NCI-H2107 treated with DMSO at 0.1 percent for 48 hours (cell line): ENCODE measurements at regions not wholly inside any gene's neighbourhood (a gene's known extent, or its start where the extent isn't known, plus 50 kb on each side); places are given as distances from the start of the nearest gene placed in this dataset.
"Not testable (repeated sequence)": the region's sequence is repeated elsewhere in the genome, so short reads cannot be mapped to it uniquely, and the experiment has no call there.

Experiments used
- DNase-seq: peaks from one replicate; lab custom pipeline; 2025; ENCODE audit not compliant: unreplicated experiment; lab: John Stamatoyannopoulos, UW

DNA sequence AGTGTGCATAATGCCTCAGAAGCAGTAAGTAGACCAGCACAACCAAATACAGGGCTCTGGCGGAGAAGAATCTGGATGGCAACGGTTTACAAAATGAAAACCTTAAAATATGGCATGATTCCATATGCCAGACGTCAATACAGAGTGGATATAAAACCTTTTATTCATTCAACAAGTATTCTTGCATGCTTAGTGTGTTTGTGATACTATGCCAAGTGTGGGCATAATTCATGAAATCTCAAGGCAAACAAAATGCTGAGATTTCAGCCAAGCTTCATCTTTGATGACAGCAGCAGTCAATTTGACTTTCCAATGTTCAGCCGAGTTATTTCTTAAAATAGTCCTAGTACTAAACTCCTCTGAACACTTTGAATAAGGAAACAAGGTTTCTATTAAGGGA, 119.4 kb downstream of the CD24 start:
- DNase-seq, result no peak

DNA sequence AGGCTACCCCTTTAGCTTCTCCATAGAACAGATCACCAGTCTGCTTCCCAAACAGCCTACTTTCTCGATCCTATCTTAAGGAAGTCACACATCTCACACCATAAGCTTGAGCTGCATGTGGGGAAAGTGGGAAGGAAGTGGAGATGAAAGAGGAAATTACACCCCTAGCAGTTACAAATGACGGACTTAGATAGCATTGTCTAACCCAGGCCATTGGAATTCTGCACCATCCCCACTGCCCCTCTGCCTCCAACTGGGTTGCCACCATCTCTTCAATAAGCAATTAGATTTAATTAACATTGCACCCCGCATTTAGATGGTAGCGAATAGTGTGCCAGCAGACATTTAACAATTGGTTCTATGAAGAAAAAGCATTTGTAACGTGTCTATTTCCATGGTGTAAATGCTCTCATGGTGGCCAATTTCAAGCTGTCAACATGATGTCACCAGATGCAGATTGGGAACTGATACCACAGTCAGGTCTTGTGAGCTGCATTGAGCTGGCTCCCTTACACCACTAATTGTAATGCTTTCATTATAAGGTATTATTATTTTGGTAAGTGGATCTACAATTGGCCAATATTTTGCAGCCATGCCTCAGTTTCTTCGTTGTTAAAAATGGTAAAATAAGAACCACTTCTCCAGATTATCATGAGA, 124.7 kb downstream of the CD24 start:
- no peak for DNase-seq

DNA sequence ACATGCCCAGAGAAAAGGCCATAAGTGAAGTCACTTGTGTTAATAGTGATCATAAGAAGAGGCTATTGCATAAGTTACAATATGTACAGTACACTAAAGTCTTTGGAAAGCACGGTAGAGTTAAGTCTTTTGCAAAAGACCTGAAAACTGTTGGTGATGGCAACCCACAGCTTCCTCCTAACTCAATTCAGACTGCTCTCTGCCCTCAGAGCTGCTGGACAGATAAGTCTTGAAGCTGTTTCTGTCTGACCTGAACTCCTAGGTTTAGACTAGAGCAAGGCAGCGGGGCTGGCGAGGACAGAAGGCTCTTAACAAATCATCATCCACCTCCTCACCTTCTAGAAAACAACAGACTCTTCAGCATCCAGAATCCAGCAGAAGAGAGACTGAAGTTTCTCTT, 125.4 kb downstream of the CD24 start:
- no peak for DNase-seq

DNA sequence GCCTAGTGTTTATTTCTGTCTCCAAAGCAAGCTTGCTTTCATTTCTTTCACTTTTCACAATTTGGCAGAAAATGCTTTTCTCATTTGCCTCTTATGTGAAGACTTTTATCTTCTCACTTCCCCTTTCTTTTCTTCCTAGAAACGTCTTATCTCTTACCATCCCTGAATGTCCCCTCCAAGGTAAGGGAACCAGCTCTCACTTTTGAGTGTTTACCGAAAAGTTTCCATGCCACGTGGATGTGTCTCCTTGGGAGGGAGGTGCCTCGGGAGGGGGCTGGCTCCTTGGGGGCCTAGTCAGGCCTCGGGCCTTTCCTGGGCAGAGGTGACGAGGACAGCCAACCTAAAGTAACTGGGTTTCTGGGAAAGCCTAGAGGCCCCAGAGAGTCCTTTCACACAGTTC, 127.4 kb downstream of the CD24 start:
- no peak for DNase-seq

DNA sequence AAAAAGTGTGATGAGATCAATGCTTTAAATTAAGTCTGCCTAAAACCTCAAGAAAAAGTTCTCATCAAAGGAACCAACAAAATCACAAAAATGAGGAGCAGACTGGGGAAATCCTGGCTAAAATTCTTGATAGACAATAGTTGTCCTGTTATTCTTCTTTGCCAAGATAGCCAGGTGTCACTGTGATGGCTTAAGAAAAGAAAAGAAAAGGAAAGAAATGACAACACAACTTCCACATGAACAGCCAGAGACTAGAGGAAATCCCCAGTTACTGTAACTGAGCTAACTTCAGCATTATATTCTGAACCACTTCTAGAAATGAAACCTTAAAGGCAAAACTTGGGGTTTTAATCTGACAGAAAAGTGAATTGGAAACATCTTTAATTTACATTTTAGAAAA, 129.6 kb downstream of the CD24 start:
- no peak for DNase-seq

DNA sequence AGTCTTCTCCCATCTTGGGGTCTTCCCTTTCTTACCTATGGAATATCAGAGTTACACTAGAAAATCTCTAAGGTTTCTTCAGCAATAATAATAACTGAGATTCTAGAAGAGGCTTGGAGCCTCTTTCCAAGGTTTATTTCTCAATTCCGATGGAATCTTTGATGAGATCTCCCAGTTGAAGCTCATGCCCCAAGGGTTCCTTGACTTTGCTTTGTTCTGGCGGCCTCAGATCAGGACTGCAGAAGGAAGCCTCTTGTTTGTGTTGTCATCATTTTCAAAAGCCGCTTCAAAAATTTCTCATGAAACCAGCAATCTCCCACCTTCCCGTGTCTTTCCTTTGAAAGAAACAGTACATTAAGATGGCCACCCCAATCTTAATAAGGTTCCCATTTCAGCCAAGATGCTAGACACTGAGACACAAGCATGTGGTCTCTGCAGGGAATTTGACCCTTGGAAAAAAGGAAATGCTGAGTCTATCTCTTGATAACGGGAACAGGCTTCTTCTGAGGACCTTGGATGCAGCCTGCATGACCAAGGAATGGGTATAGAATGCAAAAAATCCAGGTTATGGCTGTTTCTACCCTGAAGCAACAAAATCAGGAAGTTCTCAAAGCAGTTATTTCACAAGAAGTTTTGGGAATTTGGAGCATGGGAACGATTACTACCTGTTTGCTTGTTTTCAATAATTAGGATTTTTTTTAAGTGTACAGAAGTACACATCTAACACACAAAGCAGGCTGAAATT, 141.6 kb downstream of the CD24 start:
- DNase-seq, result no peak

DNA sequence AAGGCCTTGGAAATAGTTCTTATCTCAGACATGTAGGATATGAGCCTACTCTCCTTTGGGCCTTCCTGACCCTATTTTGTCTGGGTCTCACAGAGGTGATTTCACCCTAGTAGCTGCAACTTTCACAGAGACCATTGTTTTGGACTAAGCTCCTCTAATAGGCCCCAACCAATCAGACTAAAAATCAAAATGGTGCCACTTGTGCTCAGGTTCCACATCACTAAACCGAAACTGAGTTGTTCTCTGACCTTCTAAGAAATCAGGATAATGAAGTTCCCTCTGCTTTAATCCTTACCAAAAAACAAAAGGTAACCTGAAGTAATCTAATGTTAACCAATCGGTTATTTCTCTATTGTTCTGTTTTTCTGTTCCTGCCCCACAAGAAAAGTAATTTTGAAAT, 143.6 kb downstream of the CD24 start:
- no peak for DNase-seq

DNA sequence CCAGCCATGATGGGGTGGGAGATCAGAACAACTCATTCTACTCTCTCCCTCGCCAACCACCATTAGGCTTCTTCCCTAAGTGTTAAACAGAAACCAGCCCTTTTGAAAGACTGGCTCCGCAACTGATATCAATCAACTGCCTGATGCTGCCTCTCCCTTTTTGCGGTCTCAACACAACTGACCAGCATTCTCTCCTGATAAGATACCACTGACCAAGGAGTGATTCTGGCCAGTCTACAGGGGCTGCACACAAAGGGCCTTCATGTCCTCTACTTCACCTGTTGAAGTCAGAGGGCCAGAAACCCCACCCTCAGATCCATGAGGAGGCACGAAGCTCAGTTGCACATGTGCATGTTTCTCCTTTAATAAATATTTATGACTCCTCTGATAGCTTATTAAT, 145.1 kb downstream of the CD24 start:
- DNase-seq, result no peak

DNA sequence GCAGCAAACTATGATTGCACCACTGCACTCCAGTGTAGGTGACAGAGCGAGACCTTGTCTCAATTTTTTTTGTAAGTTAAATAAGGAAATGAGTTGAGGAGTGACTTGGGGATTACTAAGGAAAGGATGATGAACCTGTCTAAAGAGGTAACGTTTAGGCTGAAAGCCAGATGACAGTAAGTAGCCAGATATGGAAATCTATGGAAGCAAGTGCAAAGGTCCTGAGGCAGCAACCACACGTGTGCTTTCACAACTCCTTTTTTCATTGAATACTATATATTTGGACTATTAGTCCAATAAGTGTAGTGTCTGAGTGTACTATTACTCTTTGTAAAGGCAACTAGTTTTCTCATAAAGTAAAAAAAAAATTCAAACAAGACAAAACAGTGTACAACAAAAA, 147.4 kb downstream of the CD24 start:
- DNase-seq, result no peak

DNA sequence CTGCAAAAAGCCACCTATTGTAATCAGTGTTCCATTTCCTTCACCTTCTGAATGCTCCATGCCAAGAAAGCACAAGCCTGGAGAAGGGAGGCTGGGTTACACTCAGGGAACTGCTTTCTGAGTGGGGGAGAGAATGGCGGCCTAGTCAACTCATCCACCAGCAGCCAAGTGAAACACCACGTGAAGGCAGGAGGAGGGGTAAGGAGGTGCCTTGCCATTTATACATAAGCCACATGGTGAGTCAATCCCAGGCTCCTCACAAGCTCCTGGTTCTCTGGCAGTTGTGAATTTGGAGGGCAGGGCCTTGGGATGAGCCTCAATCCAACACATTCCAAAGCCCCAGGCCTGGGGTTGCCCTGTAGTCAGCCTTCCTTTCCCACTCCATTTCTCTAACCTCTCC, 149.4 kb downstream of the CD24 start:
- no peak for DNase-seq

DNA sequence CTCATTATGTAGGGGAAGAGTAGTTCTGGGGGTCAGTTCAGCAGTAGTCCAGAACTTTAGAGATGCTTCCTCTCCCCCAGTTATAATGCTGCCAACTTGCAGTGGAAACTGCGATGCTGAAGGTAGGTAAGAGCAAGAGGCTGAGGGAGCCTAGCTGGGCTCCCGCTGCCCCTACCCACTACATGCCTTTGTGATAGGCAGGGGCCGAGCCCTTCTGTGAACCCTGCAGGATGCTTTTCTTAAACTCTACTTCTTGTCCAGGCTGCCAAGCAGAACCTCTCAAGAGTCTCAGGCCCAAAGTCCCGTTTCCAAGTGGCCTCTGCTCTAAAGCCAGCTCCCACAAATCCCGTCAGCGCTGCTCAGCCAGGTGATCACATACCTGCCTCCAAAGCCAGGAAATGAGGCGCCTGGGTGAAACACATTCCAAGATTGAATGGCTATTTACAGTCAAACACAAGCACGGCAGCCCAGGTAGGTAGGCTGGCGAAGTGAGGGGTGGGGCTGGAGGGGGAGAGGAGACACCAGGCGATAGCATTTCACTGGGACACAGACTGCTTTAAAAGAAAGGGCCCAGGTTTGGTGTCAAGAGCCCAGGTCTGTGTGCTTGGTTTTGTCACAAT, 150.7 kb downstream of the CD24 start:
- no peak for DNase-seq

DNA sequence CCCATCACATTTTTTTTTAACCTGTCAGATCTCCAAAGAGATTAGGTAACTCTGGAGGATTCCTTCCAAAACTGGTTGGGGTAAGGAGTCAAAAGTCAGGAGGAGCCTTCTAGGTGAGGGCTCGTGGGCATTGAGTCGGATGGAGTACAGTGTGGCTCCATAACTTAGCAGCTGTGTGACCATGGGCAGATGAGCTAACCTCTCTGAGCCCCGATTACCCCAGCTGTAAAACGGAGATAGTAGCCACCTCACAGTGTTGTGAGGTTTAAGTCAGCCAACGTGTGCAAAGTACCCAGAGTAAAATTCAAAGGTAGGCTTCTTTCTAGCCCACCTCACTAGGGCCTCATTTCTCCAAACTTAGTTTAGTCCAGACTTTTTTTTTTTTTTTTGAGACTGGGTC, 151.5 kb downstream of the CD24 start:
- DNase-seq, result no peak

DNA sequence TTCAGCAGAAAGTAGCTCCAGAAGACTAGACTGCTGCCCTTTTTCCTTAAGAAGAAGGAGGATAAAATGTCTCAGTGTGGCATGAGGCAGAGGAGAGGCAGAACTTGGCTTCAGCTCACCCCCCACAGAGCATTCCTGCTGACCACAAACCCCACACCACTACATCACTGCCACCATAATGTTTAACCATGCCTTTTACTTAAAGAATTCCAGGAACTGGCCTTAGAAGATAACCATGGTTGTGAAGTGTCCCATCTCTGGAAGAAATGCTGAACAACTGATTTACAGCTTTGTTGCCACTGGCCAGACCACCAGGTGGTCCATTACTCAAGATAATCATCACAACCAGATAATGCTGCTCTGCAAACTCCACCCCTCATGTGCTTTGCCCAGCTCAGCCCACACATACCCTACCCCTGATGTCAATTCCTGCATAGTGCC, 154.1 kb downstream of the CD24 start:
- no peak for DNase-seq

DNA sequence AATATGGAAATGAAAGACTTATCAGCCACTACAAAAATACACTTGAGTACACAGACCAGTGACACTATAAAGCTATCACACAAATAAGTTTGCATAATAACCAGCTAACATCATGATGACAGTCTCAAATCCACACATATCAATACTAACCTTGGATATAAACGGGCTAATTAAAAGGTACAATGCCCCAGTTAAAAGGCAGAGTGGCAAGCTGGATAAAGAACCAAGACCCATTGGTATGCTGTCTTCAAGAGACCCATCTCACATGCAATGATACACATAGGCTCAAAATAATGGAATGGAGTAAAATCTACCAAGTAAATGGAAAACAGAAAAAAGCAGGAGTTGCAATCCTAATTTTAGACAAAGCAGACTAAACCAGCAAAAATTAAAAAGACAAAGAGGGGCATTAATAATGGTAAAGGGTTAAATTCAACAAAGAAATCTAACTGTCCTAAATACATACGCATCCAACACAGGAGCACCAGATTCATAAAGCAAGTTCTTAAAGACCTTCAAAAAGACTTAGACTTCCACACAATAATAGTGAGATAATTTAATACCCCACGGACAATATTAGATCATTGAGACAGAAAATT, 163.3 kb downstream of the CD24 start:
- no peak for DNase-seq

DNA sequence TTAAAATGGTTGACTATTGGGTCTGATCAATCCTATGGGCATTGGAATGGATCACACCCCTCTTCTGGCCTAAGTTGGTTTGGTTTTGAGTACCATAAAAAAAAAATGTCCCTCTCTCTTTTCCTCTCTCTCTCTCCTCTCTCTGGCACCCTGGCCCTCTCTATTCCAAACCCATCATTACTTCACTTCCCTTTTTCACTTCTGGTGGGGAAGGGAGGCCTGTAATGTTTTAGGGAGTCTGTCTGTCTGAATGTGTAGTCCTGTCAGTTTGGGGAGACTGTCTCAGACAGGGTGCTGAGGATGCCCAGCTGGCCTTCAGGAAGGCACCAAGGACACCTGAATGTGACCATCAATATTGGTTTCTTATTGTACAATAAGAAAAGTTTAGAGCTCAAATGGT, 165.8 kb downstream of the CD24 start:
- no peak for DNase-seq

DNA sequence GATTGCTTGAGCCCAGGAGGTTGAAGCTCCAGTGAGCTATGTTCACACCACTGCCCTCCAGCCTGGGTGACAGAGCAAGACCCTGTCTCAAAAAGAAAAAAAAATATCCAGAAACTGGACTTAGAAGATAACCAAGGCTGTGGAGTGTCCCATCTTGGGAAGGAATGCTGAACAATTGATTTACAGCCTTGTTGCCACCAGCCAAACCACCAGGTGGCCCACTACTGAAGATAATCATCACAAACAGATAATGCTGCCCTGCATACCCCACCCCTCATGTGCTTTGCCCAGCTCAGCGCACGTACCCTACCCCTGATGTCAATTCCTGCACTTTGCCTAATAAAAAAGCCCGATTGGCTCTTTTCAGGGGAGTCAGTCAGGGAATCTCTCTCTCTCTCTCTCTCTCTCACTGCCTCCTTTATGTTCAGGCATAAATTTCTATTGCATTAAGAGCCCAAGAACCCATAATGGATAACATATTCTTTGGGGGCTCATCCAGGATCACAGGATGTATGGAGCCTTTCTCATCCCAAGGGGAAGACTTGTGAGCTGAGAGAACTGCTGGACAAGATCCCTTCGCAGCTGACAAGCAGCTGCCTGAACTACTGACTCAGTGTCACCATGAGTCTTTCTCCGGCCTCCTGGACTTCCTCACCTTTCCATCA, 166.4 kb downstream of the CD24 start:
- DNase-seq, result no peak

DNA sequence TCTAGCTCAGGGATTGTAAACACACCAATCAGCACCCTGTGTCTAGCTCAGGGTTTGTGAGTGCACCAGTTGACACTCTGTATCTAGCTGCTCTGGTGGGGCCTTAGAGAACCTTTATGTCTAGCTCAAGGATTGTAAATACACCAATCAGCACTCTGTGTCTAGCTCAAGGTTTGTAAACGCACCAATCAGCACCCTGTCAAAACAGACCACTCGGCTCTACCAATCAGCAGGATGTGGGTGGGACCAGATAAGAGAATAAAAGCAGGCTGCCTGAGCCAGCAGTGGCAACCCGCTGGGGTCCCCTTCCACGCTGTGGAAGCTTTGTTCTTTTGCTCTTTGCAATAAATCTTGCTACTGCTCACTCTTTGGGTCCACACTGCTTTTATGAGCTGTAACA, 168.3 kb downstream of the CD24 start:
- not testable (repeated sequence) for DNase-seq

DNA sequence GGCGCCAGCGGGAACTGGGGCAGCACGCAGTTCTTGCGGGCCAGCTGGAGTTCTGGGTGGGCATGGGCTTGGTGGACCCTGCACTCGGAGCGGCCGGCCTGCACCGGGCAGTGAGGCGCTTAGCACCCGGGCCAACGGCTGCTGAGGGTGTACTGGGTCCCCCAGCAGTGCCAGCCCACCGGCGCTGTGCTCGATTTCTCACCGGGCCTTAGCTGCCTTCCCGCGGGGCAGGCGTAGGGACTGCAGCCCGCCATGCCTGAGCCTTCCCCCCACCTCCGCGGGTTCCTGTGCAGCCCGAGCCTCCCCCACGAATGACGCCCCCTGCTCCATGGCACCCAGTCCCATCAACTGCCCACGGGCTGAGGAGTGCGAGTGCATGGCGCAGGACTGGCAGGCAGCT, 168.8 kb downstream of the CD24 start:
- no peak for DNase-seq

DNA sequence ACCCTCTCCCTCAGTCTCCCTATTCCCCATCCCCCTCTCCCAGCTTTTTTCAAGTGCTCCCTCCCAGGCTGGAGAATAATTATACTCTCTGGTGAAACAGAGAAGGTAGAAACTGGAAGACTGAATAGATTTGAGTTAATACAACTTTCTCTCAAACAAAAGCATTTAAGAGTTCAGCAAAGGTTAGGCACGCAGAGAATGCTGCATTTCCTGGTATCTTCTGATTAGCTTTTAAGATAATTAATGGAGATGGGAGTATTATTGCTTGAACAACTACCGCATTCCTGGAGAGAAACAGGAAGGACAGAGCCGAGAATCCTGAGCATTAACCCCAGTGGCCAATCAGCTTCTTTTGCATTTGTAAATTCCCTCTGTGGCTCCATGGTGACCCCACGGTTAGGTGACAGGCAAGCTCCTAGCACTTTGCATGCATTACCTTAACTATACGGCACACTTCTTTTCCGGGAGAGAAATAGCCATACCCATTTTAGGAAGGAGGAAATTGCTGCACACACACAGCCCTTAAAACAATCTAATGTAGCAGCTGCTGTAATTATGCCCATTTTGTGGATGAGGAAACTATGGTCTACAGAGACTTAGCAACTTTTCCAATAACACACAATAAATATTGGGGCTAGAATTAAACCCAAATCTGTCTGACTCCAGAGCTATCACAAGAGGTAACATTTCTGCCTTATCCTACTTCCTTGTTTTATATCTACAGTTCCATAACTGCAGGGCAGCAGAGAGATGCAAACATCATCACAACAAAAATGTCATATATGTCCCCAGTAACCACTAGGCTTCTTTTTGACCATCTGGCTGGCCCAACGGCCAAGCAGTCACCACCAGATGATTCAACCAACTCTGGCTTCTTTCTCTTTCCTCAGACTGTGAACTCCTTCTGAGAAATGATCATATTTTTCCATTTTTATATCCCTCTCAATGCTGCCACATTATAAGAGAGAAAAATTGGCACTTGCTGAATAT, 169.9 kb downstream of the CD24 start:
- DNase-seq, result no peak

DNA sequence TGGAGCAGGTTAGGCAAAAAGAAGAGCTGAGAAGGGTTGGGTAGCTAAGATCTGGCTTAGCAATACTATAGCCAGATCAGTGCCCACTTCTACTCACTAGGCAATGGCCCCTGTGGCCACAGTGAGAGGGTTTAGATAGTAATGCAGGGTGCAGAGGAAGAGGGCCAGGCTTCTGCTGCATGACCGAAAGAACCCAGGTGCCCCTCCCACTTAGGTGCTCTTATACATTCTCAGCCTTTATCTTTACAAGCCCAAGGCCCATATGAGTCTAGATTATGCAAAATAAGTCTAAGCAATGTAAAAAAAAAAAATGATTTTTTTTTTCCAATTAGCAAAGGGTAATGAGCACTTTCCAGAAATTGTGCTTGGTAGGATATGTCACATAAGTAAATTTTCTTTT, 171.3 kb downstream of the CD24 start:
- DNase-seq, result no peak
